Spleen (tissue), 11 donors: ENCODE measurements at regions not wholly inside any gene's neighbourhood (a gene's known extent, or its start where the extent isn't known, plus 50 kb on each side); places are given as distances from the start of the nearest gene placed in this dataset.

Experiments used
- DNase-seq: peaks from one replicate; pipeline ENCODE4 v3.0.0-alpha.2; 2020
- H3K27ac ChIP-seq, 8 donors: fragments of 200-600 bp; sonication (generic) in 7 of 8; 1 replicate in 4 of 8; 2 replicates in 4 of 8; pipeline versions ENCODE4 v1.5.0 to v1.8.0; 2016 to 2021; ENCODE audit warnings: inconsistent platforms in 4 of 8, mild to moderate bottlenecking in 4 of 8, moderate library complexity in 1 of 8
- H3K27me3 ChIP-seq, 7 donors: fragments of 200-600 bp; sonication (generic) in 6 of 7; replicated peaks in 1 of 7; 1 replicate in 4 of 7; 2 replicates in 3 of 7; pipeline versions ENCODE4 v1.5.0 to v1.8.0; 2016 to 2021; ENCODE audit warnings: inconsistent platforms in 3 of 7, mild to moderate bottlenecking in 1 of 7
- H3K36me3 ChIP-seq, 6 donors: fragments of 200-600 bp; sonication (generic) in 5 of 6; 1 replicate in 4 of 6; 2 replicates in 2 of 6; pipeline versions ENCODE4 v1.5.0 to v1.8.0; 2016 to 2021; ENCODE audit warnings: inconsistent platforms in 2 of 6
- H3K4me1 ChIP-seq, 6 donors: fragments of 200-600 bp; sonication (generic) in 5 of 6; 1 replicate in 3 of 6; 2 replicates in 3 of 6; pipeline versions ENCODE4 v1.5.0 to v1.8.0; 2016 to 2021; ENCODE audit warnings: inconsistent platforms in 3 of 6
- H3K4me3 ChIP-seq, 8 donors: fragments of 200-600 bp; sonication (generic) in 7 of 8; 1 replicate in 4 of 8; 2 replicates in 4 of 8; pipeline versions ENCODE4 v1.5.0 to v1.8.0; 2016 to 2021; ENCODE audit warnings: inconsistent platforms in 4 of 8, mild to moderate bottlenecking in 4 of 8, moderate library complexity in 2 of 8
- H3K9me3 ChIP-seq, 8 donors: fragments of 200-600 bp; sonication (generic) in 7 of 8; 1 replicate in 4 of 8; 2 replicates in 4 of 8; pipeline versions ENCODE4 v1.5.0 to v1.8.0; 2016 to 2021; ENCODE audit warnings: inconsistent platforms in 4 of 8
- POLR2A ChIP-seq, 3 donors: fragments of 450-650 bp; IDR thresholded peaks; one replicate each; pipeline ENCODE4 v1.5.1; 2017; ENCODE audit warnings: antibody characterized with exemption in 3 of 3, mild to moderate bottlenecking in 1 of 3
- POLR2AphosphoS5 ChIP-seq, 3 donors: sonication (generic); formaldehyde crosslinking; IDR thresholded peaks; one replicate each; pipeline ENCODE4 v1.5.1; 2017; ENCODE audit warnings: antibody characterized with exemption in 3 of 3
- WGBS, 5 donors: extraction: QIAGEN DNeasy Blood & Tissue Kit in 3 of 5; methylation state at CpG; one replicate each; pipeline versions ENCODE4 v1.1.5 to v1.1.7; 2013 to 2018; 5-methylcytosine and 5-hydroxymethylcytosine counted together
- intact Hi-C: fragments of 100-400 bp; cut with DNase I; formaldehyde crosslinking; loops from one replicate; pipeline ENCODE4 v1.15.0; 2023; ENCODE audit warnings: low total_unique reads
- TF ChIP-seq, protein P1 (sequence below), 11 experiments: fragments of 200-600 bp in 7 of 11; fragments of 450-650 bp in 4 of 11; sonication (generic) in 4 of 11; IDR thresholded peaks in 8 of 11; conservative IDR thresholded peaks in 3 of 11; 1 replicate in 7 of 11; 2 replicates in 4 of 11; pipeline versions ENCODE4 v1.4.0 to v1.8.0; 2016 to 2021; ENCODE audit warnings: antibody characterized with exemption in 11 of 11, inconsistent platforms in 4 of 11, mild to moderate bottlenecking in 1 of 11
- donor health status: healthy with polysubstance abuse.
- donor health status: DM: no; HTN: no; CAD: no; lungs with moderate emphysema.
- donor health status: DM: no; HTN: no; CAD: no.
- donor health status: Bipolar disorder and iron deficiency.
- donor health status: healthy.
- donor health status: DM: no; HTN: no; CAD: no.
- donor health status: DM: yes; HTN: yes; CAD: no.

DNA sequence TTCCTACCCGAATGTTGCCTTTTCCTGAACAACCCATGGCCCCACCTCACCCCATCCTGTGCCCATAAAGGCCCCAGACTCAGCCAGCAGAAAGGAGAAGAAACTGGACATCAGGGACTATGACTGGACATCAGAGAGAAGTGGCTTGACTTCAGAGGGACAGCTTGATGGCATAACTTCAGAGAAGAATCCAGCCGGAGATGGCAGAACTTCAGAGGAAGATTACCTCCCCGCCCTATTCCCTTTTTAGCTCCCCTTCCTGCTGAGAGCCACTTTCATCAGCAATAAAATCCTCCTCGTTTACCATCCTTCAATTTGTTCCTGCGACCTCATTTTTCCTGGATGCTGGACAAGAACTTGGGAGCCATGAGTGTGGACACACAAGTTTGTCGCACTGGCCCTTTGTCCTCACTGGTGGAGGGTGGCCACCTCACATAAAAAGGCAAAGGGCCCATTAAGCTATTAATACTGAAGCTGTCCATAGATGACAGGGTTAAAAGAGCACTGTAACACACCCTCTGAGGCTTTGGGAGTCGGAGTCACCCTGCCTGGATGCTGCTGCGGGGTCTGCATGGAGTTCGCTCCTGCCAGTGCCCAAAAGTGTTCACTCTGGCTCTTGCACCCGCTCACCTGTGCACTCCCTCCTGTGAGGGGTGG is 260.4 kb downstream of the SLITRK1 start:
- Histone ChIP-seq H3K27me3 (no peaks in the 10 kb centered on the region), H3K36me3 (no peaks in the 10 kb centered on the region), H3K27ac (no peak overlapping the region), H3K4me1 (no peaks in the 10 kb centered on the region), H3K9me3 (peaks cover 0 to 16% (median 9%) of the 10 kb centered on the region in 8 donors), H3K4me3 (no peak overlapping the region)
- WGBS, 5 donors = 80 to 90% (median 84%) methylated on average over 9 to 10 of the region's 10 CpGs
- intact Hi-C loops = no loop called here
- TF ChIP-seq POLR2AphosphoS5 (IDR thresholded peaks at IDR 0.05) = no peak
- no peak for DNase-seq

DNA sequence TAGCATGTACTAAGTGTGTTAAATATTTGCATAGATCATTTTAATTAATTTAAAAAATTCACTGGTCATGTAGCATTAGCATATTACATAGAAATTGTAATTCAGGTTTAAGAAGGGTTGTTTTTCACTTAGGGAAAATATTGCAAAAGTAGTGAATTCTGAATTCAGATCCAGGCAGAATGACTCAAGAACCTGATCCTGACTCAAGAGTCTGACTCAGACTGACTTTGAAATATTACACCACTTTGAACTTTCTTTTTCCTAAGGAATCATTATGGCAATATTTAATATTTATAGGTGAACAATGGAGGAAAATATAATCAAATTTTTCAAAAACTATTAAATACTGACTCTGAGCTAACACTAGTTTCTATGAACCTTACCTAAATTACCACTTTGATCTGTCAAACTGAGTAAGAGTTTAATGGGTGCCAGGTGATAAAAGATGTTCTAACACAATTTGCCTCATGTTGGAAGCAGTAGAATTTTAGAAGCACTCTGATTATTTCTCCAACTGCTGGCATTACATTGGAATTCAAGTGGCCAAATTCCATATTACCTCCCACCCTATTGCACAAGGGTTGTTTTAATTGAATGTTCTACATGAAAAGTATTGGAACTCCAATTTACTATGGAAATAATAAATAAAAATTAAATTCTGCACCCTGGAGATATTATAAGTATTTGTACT is 261.6 kb downstream of the SLITRK1 start:
- TF ChIP-seq POLR2A (IDR thresholded peaks at IDR 0.05) (no peak), POLR2AphosphoS5 (IDR thresholded peaks at IDR 0.05) (no peak)
- TF ChIP-seq, protein P1, sequence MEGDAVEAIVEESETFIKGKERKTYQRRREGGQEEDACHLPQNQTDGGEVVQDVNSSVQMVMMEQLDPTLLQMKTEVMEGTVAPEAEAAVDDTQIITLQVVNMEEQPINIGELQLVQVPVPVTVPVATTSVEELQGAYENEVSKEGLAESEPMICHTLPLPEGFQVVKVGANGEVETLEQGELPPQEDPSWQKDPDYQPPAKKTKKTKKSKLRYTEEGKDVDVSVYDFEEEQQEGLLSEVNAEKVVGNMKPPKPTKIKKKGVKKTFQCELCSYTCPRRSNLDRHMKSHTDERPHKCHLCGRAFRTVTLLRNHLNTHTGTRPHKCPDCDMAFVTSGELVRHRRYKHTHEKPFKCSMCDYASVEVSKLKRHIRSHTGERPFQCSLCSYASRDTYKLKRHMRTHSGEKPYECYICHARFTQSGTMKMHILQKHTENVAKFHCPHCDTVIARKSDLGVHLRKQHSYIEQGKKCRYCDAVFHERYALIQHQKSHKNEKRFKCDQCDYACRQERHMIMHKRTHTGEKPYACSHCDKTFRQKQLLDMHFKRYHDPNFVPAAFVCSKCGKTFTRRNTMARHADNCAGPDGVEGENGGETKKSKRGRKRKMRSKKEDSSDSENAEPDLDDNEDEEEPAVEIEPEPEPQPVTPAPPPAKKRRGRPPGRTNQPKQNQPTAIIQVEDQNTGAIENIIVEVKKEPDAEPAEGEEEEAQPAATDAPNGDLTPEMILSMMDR (IDR thresholded peaks at IDR 0.05 in 8 of 11, conservative IDR thresholded peaks at IDR 0.05 in 3 of 11) = no peak
- no peak for DNase-seq
- intact Hi-C loops = no loop called here
- Histone ChIP-seq H3K4me3 (no peak overlapping the region), H3K36me3 (no peaks in the 10 kb centered on the region), H3K9me3 (peaks cover 0 to 16% (median 10%) of the 10 kb centered on the region in 8 donors), H3K27me3 (no peaks in the 10 kb centered on the region), H3K27ac (no peak overlapping the region), H3K4me1 (no peaks in the 10 kb centered on the region)

DNA sequence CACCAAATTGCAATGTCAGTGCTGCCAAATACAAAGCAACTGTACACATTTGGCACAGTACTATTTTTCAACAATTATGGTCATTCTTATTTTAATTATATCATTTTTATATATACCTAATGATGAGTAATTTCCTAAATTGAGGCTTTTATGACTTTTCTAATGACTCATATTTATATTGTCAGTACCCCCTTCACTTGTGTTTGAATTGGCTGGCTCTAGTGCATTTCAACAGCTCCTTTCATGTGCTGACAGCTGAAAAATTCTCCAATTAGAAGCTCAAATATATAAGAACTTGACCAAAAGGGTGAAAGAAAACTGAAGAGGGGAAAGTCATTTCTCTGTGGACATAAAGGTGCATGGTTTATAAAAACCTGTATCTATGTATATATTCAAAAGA is 263.3 kb downstream of the SLITRK1 start:
- intact Hi-C loops = no loop called here
- no peak overlapping the region for H3K4me3 ChIP-seq
- H3K36me3 ChIP-seq = no peaks in the 10 kb centered on the region
- H3K27me3 ChIP-seq = no peaks in the 10 kb centered on the region
- H3K4me1 ChIP-seq = no peaks in the 10 kb centered on the region
- no peak for DNase-seq
- TF ChIP-seq POLR2A (IDR thresholded peaks at IDR 0.05) = no peak
- no peak for TF ChIP-seq POLR2AphosphoS5 (IDR thresholded peaks at IDR 0.05)
- TF ChIP-seq, protein P1 (IDR thresholded peaks at IDR 0.05 in 8 of 11, conservative IDR thresholded peaks at IDR 0.05 in 3 of 11) = no peak
- no peak overlapping the region for H3K27ac ChIP-seq
- peaks cover 0 to 24% (median 13%) of the 10 kb centered on the region in 8 donors for H3K9me3 ChIP-seq

DNA sequence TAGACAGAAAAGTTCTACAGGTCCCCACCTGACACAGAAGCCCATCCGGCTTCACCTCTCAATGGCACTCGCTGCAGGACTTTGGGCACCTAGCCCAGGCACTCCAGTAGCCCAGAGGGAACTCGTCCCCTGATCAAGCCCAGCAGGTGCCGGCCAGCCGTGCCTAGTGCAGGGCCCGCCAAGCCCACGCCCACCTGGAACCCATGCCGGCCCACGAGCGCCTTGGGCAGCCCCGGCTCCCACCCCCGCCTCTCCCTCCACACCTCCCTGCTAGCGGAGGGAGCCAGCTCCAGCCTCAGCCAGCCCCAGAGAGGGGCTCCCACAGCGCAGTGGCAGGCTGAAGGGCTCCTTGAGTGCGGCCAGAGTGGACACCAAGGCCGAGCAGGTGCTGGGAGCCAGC is 268.8 kb downstream of the SLITRK1 start:
- WGBS, 5 donors = 87 to 96% (median 94%) methylated on average over 16 of the region's 16 CpGs
- no peak overlapping the region for H3K27ac ChIP-seq
- H3K9me3 ChIP-seq = peaks cover 0 to 45% (median 28%) of the 10 kb centered on the region in 8 donors
- no peaks in the 10 kb centered on the region for H3K4me1 ChIP-seq
- no peak overlapping the region for H3K4me3 ChIP-seq
- intact Hi-C loops = no loop called here
- no peak for DNase-seq
- H3K27me3 ChIP-seq = no peaks in the 10 kb centered on the region
- TF ChIP-seq, protein P1 (IDR thresholded peaks at IDR 0.05 in 8 of 11, conservative IDR thresholded peaks at IDR 0.05 in 3 of 11) = no peak
- TF ChIP-seq POLR2AphosphoS5 (IDR thresholded peaks at IDR 0.05) (no peak), POLR2A (IDR thresholded peaks at IDR 0.05) (no peak)
- no peaks in the 10 kb centered on the region for H3K36me3 ChIP-seq
